HG02623 (cell line): ENCODE measurements at regions not wholly inside any gene's neighbourhood (a gene's known extent, or its start where the extent isn't known, plus 50 kb on each side); places are given as distances from the start of the nearest gene placed in this dataset.

Experiments
- ATAC-seq: cut with Tn5 transposase; IDR thresholded peaks from one replicate; pipeline ENCODE4 v1.9.1; 2021; ENCODE audit warnings: moderate library complexity; ENCODE audit not compliant: unreplicated experiment

- ATAC-seq: no peak
Observed at GRCh38 chr10:62652114-62652513, 152.4 kb upstream of the ADO start.

DNA sequence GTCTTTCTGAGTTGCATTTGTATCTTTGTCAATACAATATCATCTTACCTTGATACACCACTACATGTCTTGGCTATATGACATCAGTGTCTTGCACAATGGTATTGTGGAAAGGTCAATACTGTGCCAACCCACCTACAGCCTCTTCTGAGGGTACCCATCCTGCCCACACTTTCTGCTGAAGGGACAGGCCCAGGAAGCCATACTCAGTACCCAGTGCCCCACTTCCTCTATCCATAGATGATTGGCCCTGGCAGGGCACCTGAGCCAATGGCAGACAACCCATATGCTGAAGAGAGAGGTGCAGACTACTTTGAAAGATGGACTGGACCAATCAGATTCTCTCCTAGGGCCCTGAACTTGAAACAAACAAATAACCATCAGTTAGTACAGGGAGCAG lies 152.0 kb upstream of the ADO start:
- no peak for ATAC-seq

GRCh38 chr10:62653254-62653653 lies 151.3 kb upstream of the ADO start:
- peak; percentile 75 for ATAC-seq

DNA sequence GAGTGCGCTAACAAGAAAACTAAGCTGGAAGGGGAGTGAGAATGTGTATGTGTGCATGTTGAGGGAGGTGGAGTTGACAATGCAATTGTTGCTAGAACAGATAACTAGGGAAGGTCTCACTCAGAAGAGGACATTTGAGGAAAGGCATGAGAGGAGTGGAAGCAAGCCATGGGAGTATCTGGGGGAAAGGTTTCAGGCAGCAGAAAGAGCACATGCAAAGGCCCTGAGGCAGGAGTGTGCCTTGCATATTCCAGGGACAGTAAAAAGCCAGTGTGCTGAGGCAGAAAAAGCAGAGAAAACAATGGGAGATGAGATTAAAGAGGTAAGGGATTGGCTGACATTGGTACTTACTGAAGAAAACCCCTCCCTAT lies 149.6 kb upstream of the ADO start:
- no peak for ATAC-seq

GRCh38 chr10:62655337-62655994 lies 149.1 kb upstream of the ADO start:
- peak; percentile 82 for ATAC-seq

GRCh38 chr10:62657244-62657835 lies 147.2 kb upstream of the ADO start:
- ATAC-seq: no peak

DNA sequence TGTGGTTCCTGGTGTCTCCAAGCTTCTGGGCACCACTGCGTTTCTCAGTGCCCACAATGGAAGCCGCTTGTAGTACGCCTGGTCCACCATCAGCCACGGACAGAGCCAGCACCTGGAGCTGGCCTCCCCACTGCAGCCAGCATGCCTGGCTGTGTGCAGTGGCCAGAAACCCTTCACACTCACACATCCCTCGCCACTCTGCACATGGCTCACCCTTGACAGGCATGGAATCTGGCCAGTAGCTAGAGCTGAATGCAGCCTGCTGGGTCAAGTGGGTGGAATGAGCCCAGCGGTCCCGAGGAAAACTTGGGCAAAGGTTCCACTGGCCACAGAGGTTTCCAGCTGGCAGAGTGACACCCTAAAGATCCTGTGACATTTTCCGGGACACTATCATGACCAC lies 146.0 kb upstream of the ADO start:
- no peak for ATAC-seq

- ATAC-seq: no peak
Observed at GRCh38 chr10:62661143-62661542, 143.4 kb upstream of the ADO start.

DNA sequence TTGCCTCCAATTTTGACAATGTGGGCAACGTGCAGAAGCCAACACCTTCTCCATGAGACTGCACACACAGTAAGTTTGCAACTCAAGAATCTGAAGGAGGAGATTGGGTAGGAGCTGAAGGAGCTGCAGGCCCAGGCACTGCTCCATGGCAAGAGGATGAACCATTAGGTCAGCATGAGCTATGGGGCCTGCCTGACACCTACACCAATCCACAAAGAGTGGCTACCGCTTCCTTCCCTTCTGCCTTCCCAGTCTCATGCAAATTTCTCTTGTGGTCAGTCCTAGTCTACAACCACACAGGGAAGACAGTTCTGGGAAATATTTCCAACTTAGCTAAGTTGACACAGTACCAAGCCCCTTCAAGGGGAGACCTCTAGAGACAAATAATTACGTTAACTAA lies 142.0 kb upstream of the ADO start:
- no peak for ATAC-seq

DNA sequence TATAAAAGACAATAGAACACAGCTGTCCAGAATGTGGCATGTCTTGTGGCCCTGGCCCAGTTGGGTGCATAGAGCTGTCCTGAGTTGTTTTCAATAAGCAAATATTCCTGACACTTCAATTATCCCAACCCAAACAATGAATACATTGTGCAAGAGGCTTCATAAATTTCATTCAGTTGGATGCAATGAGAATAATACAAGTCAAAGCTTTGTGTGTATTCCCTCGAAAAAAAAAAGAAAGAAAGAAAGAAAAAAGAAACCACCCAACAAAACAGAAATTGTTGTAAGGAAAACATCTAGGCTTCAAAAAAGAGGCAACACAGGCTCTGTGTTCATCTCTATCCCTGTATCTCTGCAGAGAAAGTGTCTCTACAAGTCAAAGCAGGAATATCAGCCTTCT lies 138.7 kb upstream of the ADO start:
- no peak for ATAC-seq

DNA sequence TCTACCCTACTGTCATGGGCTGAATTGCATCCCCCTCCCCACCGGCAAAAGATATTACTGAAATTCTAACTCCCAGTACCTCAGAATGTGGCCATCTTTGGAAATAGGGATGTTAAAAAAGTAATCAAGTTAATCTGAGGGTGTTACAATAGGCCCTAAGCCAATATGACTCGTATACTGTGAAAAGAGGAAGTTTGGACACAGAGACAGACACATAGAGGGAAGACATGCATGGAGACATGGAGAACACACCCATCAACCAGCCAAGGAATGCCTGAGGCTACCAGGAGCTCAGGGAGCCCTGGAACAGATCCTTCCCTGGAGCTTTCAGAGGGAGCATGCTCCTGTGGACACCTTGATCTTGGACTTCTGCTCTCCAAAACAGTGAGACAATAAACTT lies 138.2 kb upstream of the ADO start:
- ATAC-seq: no peak

DNA sequence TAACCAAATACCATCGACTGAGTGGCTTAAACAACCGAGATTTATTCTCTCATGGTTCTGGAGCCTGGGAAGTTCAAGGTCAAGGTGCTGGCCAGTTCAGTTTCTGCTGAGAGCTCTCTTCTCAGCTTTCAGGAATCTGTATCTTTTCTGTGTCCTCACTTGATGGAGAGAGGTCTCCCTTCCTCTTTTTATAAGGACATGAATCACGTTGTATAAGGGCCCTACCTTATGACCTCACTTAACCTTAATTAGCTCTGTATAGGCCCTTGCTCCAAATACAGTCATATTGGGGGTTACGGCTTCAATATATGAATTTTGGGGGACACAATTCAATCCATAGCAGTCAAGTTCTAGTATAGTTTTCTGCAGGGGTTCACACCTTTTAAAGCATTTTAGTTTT lies 135.2 kb upstream of the ADO start:
- ATAC-seq: no peak

GRCh38 chr10:62671104-62671503 lies 133.4 kb upstream of the ADO start:
- no peak for ATAC-seq

DNA sequence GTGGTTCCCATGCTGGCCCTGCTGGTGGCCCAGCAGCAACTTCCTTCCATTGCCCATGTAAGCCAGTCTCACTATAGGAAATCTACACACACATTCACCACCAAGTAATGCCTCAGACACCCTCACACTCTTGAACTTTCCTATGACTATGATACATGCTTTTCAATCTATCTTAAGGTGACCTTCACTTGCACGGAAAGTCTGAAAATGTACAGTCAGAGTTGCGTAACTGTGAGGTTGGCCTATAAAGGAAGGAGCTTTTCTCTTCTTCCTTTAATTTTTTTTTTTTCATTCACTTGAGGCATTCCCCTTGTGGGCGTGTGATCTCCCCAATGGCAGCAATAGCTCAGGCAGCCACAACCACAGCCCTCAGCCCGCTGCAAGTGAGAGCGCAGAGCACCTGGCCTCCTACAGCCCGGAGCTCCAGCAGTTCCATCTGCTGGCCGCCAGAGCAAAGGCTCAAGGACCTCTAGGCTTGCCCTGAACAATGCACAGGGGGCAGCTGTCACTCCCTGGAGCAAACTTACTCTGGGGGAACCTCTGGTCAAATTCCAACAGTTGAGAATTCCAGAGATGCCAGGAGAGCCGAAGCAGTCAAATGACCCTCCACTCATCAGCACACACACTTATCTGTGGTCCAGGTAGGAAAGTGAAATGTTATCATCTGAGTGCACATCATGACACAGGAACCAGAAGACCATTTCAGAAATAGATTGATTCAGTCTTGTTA lies 123.1 kb upstream of the ADO start:
- ATAC-seq: peak; percentile 95

- no peak for ATAC-seq
Observed at GRCh38 chr10:62684911-62685310, 119.6 kb upstream of the ADO start.

GRCh38 chr10:62687230-62687748 lies 117.2 kb upstream of the ADO start:
- no peak for ATAC-seq

- ATAC-seq: no peak
Observed at GRCh38 chr10:62688971-62689700, 115.4 kb upstream of the ADO start.

DNA sequence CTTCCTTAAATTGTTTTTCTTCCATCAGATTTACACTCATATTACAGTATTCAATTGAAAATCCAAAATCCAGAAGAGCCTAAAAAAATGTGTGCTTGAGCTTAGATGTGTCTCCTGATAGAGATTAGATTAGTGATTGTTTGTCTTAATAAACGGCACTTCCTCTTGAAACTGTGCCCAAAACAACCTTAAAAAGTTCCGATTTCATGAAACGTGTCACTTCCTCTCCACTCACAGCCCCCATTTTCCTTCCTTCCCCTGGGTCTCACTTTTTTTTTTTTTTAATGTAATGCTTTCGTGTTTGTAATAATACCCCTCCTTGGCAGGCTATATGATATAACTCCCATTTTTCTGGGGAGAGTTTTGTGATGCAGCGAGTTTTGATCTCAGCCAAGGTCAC lies 114.8 kb upstream of the ADO start:
- no peak for ATAC-seq

DNA sequence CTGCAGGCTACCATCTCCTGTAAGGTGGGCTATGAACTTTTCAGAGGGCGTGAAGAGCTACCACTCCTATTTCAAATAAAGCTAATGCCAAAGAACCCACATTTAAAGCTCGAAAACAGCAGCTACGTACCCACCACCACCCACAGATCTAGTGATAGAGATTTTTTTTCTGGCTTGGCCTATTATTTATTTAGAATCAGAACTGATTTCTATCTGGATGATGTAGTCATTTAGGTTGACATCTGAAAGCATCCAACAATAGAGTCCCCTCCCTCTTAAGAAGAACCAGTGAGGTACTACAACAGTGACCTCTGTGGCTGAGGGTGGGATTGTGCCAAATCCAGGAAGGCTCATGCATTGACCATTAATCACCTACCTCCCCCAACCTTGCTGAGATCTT lies 113.8 kb upstream of the ADO start:
- ATAC-seq: no peak

GRCh38 chr10:62691336-62691735 lies 113.2 kb upstream of the ADO start:
- no peak for ATAC-seq

GRCh38 chr10:62692085-62692484 lies 112.4 kb upstream of the ADO start:
- no peak for ATAC-seq

DNA sequence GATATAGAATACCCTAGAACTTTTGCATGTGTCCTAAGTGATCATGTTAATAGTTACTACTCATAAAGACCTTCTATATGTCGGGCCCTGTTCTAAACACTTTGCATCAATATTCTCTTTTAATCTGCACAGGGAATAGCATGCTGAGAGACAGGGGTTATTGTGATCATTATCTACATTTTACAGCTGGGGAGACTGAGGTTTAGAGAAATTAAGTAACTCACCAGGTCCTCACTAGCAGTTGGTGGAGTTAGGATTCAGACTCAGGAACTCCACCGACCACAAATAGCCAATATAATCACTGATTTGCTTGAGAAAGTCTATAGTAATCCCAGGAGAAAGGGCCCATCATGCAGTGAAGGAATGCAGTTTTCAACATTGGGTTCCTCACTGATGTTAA lies 111.2 kb upstream of the ADO start:
- ATAC-seq: no peak
